Upper lobe of left lung (tissue), 4 donors: ENCODE measurements at regions not wholly inside any gene's neighbourhood (a gene's known extent, or its start where the extent isn't known, plus 50 kb on each side); places are given as distances from the start of the nearest gene placed in this dataset.

Source experiments
- POLR2A ChIP-seq, 4 donors: fragments of 450-650 bp; IDR thresholded peaks; one replicate each; pipeline ENCODE4 v1.5.1; 2016 to 2017; ENCODE audit warnings: antibody characterized with exemption in 4 of 4, mild to moderate bottlenecking in 2 of 4
- POLR2AphosphoS5 ChIP-seq, 2 donors: sonication (generic); formaldehyde crosslinking; IDR thresholded peaks; one replicate each; pipeline ENCODE4 v1.5.1; 2017; ENCODE audit warnings: antibody characterized with exemption in 2 of 2
- TF ChIP-seq, protein P1 (sequence below), 6 experiments: fragments of 450-650 bp in 4 of 6; fragments of 200-600 bp in 2 of 6; sonication (generic) in 2 of 6; IDR thresholded peaks; one replicate each; pipeline ENCODE4 v1.5.1; 2016 to 2019; ENCODE audit warnings: antibody characterized with exemption in 6 of 6

DNA sequence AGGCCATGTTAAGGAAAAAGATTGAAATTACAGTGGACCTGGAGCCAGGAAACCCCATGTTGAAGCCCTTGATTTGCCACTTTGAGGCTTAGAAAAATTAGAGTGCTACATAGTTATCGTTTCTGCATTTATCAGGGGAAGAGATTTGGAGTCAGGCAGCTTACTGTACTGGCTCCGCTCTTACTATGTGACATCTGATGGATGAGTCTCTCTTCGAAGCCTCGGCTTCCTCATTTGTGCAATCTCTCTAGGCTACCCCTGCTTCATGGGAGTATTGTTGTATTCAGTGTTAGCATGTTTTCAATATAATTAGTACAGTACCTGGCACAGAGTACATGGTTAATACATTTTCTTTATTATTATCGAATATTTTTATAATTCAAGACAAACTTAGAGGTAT, 480.4 kb upstream of the USP24 start:
- TF ChIP-seq POLR2AphosphoS5 (IDR thresholded peaks at IDR 0.05) (no peak), POLR2A (IDR thresholded peaks at IDR 0.05) (no peak)
- TF ChIP-seq, protein P1, sequence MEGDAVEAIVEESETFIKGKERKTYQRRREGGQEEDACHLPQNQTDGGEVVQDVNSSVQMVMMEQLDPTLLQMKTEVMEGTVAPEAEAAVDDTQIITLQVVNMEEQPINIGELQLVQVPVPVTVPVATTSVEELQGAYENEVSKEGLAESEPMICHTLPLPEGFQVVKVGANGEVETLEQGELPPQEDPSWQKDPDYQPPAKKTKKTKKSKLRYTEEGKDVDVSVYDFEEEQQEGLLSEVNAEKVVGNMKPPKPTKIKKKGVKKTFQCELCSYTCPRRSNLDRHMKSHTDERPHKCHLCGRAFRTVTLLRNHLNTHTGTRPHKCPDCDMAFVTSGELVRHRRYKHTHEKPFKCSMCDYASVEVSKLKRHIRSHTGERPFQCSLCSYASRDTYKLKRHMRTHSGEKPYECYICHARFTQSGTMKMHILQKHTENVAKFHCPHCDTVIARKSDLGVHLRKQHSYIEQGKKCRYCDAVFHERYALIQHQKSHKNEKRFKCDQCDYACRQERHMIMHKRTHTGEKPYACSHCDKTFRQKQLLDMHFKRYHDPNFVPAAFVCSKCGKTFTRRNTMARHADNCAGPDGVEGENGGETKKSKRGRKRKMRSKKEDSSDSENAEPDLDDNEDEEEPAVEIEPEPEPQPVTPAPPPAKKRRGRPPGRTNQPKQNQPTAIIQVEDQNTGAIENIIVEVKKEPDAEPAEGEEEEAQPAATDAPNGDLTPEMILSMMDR (IDR thresholded peaks at IDR 0.05), result no peak
